ENCODE measurements at regions not wholly inside any gene's neighbourhood (a gene's known extent, or its start where the extent isn't known, plus 50 kb on each side); places are given as distances from the start of the nearest gene placed in this dataset.

- TF ChIP-seq POLR2A (IDR thresholded peaks at IDR 0.05; ENCODE audit: low read length), result no peak
- no peak for TF ChIP-seq GATA1 (IDR thresholded peaks at IDR 0.05; ENCODE audit: low read depth, low read length)
These were observed 242.9 kb downstream of the FOXA2 start for GRCh38 chr20:22341508-22341907.

Measured in erythroblast (primary cell).